ENCODE measurements at regions not wholly inside any gene's neighbourhood (a gene's known extent, or its start where the extent isn't known, plus 50 kb on each side); places are given as distances from the start of the nearest gene placed in this dataset.
A peak's percentile ranks its signal among the peaks of the same experiment; 100 is the strongest.

DNA sequence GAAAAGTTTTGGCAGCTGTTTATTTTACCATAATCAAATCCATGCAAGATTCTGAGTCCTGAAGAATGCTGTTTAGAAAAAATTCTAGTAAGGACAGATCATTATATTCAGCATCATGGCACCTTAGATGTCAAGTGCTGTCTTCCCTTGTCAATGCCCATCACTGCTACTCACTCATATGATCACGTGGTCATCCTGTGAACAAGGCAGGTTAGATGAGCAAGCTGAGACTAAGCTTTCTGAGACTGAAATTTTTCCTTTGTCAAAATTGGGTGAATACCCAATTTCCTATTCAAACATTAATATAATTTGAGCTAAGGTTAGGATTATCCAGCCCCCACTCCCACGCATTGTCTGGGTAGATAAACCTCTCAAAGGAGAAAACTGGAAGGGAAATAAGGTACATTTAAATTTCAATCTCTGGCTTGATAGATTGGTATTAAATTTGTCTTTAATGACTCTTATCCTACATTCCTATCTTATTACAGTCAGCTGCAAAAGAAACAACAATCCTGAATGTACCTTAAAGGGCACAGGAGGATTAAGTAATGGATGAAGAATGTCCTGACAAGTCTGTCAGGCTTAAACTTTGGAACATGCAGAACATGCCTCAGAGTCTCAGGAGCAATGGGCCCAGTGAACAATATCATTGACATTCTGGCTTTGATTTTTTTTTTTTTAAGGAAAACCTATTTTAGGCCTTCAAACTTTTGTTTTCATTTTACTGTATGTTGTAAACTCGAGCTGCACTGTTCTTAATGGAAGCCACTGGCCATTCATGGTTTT, 148.7 kb upstream of the RANBP3L start:
- Mint-ChIP-seq H3K4me1 (ENCODE audit: unreplicated experiment) (peaks cover 19% of the 10 kb centered on the region), H3K36me3 (no peaks in the 10 kb centered on the region), H3K4me3 (no peak overlapping the region), H3K9me3 (peaks cover 6% of the 10 kb centered on the region), H3K27ac (no peak overlapping the region), H3K27me3 (peaks cover 4% of the 10 kb centered on the region)
- TF ChIP-seq, protein P1, sequence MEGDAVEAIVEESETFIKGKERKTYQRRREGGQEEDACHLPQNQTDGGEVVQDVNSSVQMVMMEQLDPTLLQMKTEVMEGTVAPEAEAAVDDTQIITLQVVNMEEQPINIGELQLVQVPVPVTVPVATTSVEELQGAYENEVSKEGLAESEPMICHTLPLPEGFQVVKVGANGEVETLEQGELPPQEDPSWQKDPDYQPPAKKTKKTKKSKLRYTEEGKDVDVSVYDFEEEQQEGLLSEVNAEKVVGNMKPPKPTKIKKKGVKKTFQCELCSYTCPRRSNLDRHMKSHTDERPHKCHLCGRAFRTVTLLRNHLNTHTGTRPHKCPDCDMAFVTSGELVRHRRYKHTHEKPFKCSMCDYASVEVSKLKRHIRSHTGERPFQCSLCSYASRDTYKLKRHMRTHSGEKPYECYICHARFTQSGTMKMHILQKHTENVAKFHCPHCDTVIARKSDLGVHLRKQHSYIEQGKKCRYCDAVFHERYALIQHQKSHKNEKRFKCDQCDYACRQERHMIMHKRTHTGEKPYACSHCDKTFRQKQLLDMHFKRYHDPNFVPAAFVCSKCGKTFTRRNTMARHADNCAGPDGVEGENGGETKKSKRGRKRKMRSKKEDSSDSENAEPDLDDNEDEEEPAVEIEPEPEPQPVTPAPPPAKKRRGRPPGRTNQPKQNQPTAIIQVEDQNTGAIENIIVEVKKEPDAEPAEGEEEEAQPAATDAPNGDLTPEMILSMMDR (conservative IDR thresholded peaks at IDR 0.05) = no peak
- DNase-seq (ENCODE audit: extremely low spot score, unreplicated experiment) = no peak

DNA sequence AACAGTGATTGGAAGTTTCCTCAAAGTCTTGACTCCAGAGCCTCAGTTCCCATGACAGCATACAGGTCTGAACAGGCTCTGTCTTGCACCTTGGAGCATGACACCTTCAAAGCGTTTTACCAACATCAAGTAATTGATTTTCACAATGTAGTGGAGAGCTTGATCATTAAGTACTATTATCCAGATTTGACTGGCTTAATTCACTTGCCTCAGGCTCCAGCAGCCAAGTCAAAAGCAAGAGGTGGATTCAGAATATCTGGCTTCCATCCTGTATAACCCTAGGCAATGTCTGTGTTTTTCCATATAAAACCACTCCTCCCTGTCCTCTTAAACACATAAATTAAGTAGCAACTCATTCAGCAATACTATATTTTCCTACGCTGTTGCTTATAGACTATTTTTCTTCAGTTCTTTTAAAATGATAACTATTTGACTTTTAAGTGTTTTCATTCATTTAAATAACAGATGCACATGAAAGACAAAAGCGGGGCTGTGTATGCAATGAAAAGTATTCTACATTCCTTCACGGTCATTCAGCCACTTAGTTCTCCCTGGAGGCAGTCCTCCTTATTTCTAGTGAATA, 150.8 kb upstream of the RANBP3L start:
- peak overlapping the region; percentile 10 for H3K4me3 Mint-ChIP-seq
- no peak for DNase-seq (ENCODE audit: extremely low spot score, unreplicated experiment)

DNA sequence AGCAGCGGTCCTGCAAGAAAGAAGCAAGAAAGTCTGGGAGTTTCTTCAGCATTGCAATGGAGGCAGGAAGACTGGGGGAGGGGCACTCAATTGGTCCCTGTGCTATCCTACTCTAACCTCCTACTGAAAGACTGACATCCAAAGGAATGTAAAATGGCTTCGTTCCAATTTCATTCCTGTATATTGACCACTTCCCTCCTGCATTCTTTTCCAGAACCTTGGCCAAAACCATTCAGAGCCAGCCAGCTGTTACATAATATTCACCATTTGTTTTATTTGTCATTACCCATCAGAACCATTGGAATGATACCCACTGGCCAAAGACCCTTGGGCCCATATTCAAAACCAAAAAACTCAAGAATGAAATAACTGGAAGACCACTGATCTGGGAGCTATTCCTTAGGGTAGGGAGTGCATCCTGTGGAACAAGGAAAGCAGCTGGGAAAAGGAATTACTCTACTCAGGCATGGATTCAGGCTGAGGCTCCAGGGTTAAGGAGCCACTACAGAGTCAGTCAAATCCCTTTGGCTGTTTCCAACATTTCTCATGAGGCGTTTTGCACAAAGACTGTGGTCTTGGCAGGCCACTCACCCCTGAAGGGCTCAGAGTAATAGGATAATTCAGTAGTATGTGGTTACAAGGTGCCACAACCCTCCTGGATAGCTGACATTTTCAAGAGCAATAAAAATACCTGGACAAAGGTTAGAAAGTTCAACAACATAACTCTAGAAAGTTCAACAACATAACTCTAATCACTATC, 148.7 kb upstream of the SLC1A3 start:
- TF ChIP-seq, protein P1 (conservative IDR thresholded peaks at IDR 0.05) = no peak
- Mint-ChIP-seq H3K27me3 (no peaks in the 10 kb centered on the region), H3K4me1 (ENCODE audit: unreplicated experiment) (peaks cover 18% of the 10 kb centered on the region), H3K9me3 (peaks cover 6% of the 10 kb centered on the region), H3K27ac (no peak overlapping the region), H3K36me3 (no peaks in the 10 kb centered on the region), H3K4me3 (no peak overlapping the region)
- no peak for DNase-seq (ENCODE audit: extremely low spot score, unreplicated experiment)

More for the DNA sequence above, 150.8 kb upstream of the RANBP3L start:
- Mint-ChIP-seq H3K9me3 (peaks cover 6% of the 10 kb centered on the region), H3K4me1 (ENCODE audit: unreplicated experiment) (peaks cover 19% of the 10 kb centered on the region), H3K27ac (peak overlapping the region; percentile 12), H3K36me3 (no peaks in the 10 kb centered on the region), H3K27me3 (peaks cover 4% of the 10 kb centered on the region)
- TF ChIP-seq, protein P1 (conservative IDR thresholded peaks at IDR 0.05) = no peak

DNA sequence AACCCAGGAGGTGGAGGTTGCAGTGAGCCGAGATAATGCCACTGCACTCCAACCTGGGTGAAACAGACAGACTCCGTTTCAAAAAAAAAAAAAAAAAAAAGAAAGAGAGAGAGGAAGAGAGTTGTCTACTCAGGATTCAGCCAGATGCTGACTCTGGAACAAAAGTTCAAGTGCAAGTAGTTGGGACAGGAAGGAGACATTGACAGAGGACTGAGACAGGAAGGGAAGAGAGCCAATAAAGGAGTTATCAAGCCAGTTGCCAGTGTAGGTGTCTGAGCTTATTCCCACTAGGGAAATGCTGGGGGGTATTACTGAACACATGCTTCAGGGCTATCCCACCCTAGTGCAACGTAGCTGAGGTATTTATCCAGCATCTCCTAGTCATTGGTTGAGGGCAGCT, 147.7 kb upstream of the SLC1A3 start:
- Mint-ChIP-seq H3K36me3 (no peaks in the 10 kb centered on the region), H3K27ac (peak overlapping the region; percentile 53), H3K27me3 (no peaks in the 10 kb centered on the region), H3K9me3 (peaks cover 9% of the 10 kb centered on the region), H3K4me1 (ENCODE audit: unreplicated experiment) (peaks cover 16% of the 10 kb centered on the region), H3K4me3 (no peak overlapping the region)
- TF ChIP-seq, protein P1 (conservative IDR thresholded peaks at IDR 0.05) = no peak
- no peak for DNase-seq (ENCODE audit: extremely low spot score, unreplicated experiment)

DNA sequence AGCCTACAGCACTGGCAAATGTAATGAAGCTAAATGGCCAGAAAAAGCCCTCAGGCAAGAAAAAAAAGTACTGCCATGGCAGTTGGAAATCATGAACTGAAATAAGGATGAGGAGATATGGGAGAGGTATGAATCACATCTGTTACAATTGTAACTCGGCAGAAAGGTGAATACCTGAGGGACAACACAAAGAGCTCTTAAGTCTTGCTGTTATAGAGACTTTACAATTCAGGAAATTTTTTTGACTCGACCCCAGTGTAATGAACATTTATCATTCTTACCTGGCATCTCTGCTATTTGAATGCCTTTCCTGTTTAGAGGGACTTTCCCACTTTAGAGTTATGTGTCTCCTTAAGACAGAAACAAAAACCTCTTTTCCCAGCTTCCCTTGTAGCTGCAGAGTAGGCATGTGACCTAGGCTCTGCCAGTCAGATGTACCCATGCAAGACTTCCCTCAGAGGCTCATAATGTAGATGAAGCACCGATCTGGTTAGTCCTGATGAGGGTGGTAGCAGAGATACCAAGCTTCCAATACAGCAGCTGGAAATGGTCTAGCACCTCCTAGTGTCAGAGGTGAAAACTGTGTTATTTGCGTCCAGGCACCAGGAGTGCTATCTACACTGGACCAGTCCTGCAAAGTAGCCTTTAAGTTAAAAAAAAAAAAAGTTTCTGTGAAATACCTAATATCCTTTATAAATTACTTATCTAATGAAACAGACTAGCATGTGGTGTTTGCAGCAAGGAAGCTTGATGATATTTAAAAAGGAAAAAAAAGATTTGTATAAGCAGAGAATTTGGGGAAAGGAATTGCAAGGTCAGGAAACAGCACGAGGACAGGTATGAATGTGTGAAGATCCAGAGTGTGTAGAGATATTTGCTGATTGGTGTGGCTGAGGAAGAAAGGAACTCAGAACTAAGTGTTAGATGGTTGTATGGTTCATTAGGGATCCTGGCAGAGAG, 146.9 kb upstream of the SLC1A3 start:
- DNase-seq (ENCODE audit: extremely low spot score, unreplicated experiment) = no peak
- H3K4me3 Mint-ChIP-seq = no peak overlapping the region
- H3K27me3 Mint-ChIP-seq = no peaks in the 10 kb centered on the region
- H3K27ac Mint-ChIP-seq = peak overlapping the region; percentile 53
- peaks cover 16% of the 10 kb centered on the region for H3K4me1 Mint-ChIP-seq (ENCODE audit: unreplicated experiment)
- TF ChIP-seq, protein P1 (conservative IDR thresholded peaks at IDR 0.05) = peak; percentile 50
- H3K9me3 Mint-ChIP-seq = peaks cover 9% of the 10 kb centered on the region
- no peaks in the 10 kb centered on the region for H3K36me3 Mint-ChIP-seq

Measured in type B pancreatic cell (in vitro differentiated cells).